ENCODE measurements at regions not wholly inside any gene's neighbourhood (a gene's known extent, or its start where the extent isn't known, plus 50 kb on each side); places are given as distances from the start of the nearest gene placed in this dataset.

DNA sequence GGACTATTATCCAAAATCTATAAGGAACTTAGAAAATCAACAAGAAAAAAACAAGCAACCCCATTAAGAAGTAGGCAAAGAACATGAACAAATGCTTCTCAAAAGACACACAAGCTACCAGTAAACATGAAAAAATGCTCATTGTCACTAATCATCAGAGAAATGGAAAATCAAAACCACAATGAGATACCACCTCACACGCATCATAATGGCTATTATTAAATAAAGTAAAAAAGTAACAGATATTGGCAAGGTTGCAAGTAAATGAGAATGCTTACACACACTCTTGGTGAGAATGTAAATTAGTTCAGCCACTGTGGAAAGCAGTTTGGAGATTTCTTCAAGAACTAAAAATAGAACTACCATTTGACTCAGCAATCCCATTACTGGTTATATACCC lies 167.0 kb upstream of the DMRTA1 start:
- no peaks in the 10 kb centered on the region for H3K36me3 ChIP-seq (ENCODE audit: insufficient read depth, low read length)
- no peaks in the 10 kb centered on the region for H3K27me3 ChIP-seq (ENCODE audit: insufficient read depth, low read length)
- Mint-ChIP-seq H3K27me3 (ENCODE audit: low read depth, unreplicated experiment) (no peaks in the 10 kb centered on the region), H3K27ac (ENCODE audit: unreplicated experiment) (peak overlapping the region; percentile 44), H3K4me1 (ENCODE audit: low read depth, unreplicated experiment) (peaks cover 23% of the 10 kb centered on the region), H3K9me3 (ENCODE audit: unreplicated experiment) (no peaks in the 10 kb centered on the region), H3K36me3 (ENCODE audit: low read depth, unreplicated experiment) (peaks cover 7% of the 10 kb centered on the region), H3K4me3 (ENCODE audit: unreplicated experiment) (no peak overlapping the region)
- FAIRE-seq (peak; percentile 5), DNase-seq (ENCODE audit: low read depth) (peak; percentile 42)
- H3K4me3 ChIP-seq (ENCODE audit: insufficient read depth, low read depth, low read length): no peak overlapping the region
- H3K4me1 ChIP-seq (ENCODE audit: insufficient read depth, low read length): no peaks in the 10 kb centered on the region
- no peaks in the 10 kb centered on the region for H4K20me1 ChIP-seq (ENCODE audit: insufficient read depth, low read length)
- TF ChIP-seq EZH2 (IDR thresholded peaks at IDR 0.05; ENCODE audit: insufficient read depth, low read length) (no peak), CTCF (IDR thresholded peaks at IDR 0.05; ENCODE audit: insufficient read depth, low read depth, low read length) (no peak)
- no peak overlapping the region for H3K27ac ChIP-seq (ENCODE audit: low read depth, low read length)
- H3K9me3 ChIP-seq (ENCODE audit: insufficient read depth, low read depth, low read length): no peaks in the 10 kb centered on the region
- no peaks in the 10 kb centered on the region for H3K79me2 ChIP-seq (ENCODE audit: insufficient read depth, low read length)
- no peak overlapping the region for H2AFZ ChIP-seq (ENCODE audit: low read depth, low read length)
- H3K4me2 ChIP-seq (ENCODE audit: low read length): no peak overlapping the region
- H3K9ac ChIP-seq (ENCODE audit: low read length): no peak overlapping the region

DNA sequence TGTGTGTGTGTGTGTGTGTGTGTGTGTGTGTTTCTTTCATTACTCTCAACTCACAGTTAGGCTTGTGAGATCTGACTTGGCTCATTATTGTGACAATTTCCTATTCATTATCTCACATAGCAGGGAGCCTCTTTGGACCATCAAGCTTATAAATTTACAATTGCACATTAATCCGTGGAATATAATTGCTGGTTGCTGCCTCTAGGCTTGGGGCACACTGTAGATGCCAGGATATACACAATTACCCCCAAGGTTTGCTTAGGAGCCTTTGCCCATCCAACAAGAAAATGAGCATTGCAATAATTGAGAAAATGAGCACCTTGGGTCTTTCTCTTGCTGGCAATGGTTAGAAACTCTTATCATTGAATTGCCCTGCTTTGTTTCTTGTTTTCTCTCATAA lies 161.6 kb upstream of the DMRTA1 start:
- no peak for FAIRE-seq
- Mint-ChIP-seq H3K36me3 (ENCODE audit: low read depth, unreplicated experiment) (peaks cover 4% of the 10 kb centered on the region), H3K9me3 (ENCODE audit: unreplicated experiment) (no peaks in the 10 kb centered on the region), H3K27ac (ENCODE audit: unreplicated experiment) (no peak overlapping the region), H3K4me1 (ENCODE audit: low read depth, unreplicated experiment) (peaks cover under 1% of the 10 kb centered on the region), H3K4me3 (ENCODE audit: unreplicated experiment) (no peak overlapping the region), H3K27me3 (ENCODE audit: low read depth, unreplicated experiment) (no peaks in the 10 kb centered on the region)
- Histone ChIP-seq H3K4me2 (ENCODE audit: low read length) (no peak overlapping the region), H3K4me3 (ENCODE audit: insufficient read depth, low read depth, low read length) (no peak overlapping the region), H3K27me3 (ENCODE audit: insufficient read depth, low read length) (no peaks in the 10 kb centered on the region), H3K79me2 (ENCODE audit: insufficient read depth, low read length) (no peaks in the 10 kb centered on the region), H2AFZ (ENCODE audit: low read depth, low read length) (no peak overlapping the region), H4K20me1 (ENCODE audit: insufficient read depth, low read length) (no peaks in the 10 kb centered on the region), H3K27ac (ENCODE audit: low read depth, low read length) (no peak overlapping the region), H3K9me3 (ENCODE audit: insufficient read depth, low read depth, low read length) (no peaks in the 10 kb centered on the region), H3K9ac (ENCODE audit: low read length) (no peak overlapping the region), H3K36me3 (ENCODE audit: insufficient read depth, low read length) (no peaks in the 10 kb centered on the region), H3K4me1 (ENCODE audit: insufficient read depth, low read length) (no peaks in the 10 kb centered on the region)
- TF ChIP-seq CTCF (IDR thresholded peaks at IDR 0.05; ENCODE audit: insufficient read depth, low read depth, low read length): no peak
- TF ChIP-seq EZH2 (IDR thresholded peaks at IDR 0.05; ENCODE audit: insufficient read depth, low read length): no peak
- DNase-seq (ENCODE audit: low read depth): no peak

- FAIRE-seq: no peak
- H3K27me3 ChIP-seq (ENCODE audit: insufficient read depth, low read length): no peaks in the 10 kb centered on the region
- Mint-ChIP-seq H3K27me3 (ENCODE audit: low read depth, unreplicated experiment) (no peaks in the 10 kb centered on the region), H3K36me3 (ENCODE audit: low read depth, unreplicated experiment) (peaks cover 4% of the 10 kb centered on the region), H3K9me3 (ENCODE audit: unreplicated experiment) (no peaks in the 10 kb centered on the region), H3K4me3 (ENCODE audit: unreplicated experiment) (no peak overlapping the region), H3K27ac (ENCODE audit: unreplicated experiment) (no peak overlapping the region), H3K4me1 (ENCODE audit: low read depth, unreplicated experiment) (no peaks in the 10 kb centered on the region)
- H3K36me3 ChIP-seq (ENCODE audit: insufficient read depth, low read length): no peaks in the 10 kb centered on the region
- H2AFZ ChIP-seq (ENCODE audit: low read depth, low read length): no peak overlapping the region
- no peak overlapping the region for H3K4me3 ChIP-seq (ENCODE audit: insufficient read depth, low read depth, low read length)
- H3K27ac ChIP-seq (ENCODE audit: low read depth, low read length): no peak overlapping the region
- no peaks in the 10 kb centered on the region for H3K79me2 ChIP-seq (ENCODE audit: insufficient read depth, low read length)
- H3K9ac ChIP-seq (ENCODE audit: low read length): no peak overlapping the region
- no peaks in the 10 kb centered on the region for H4K20me1 ChIP-seq (ENCODE audit: insufficient read depth, low read length)
- no peaks in the 10 kb centered on the region for H3K4me1 ChIP-seq (ENCODE audit: insufficient read depth, low read length)
- DNase-seq (ENCODE audit: low read depth): no peak
- TF ChIP-seq EZH2 (IDR thresholded peaks at IDR 0.05; ENCODE audit: insufficient read depth, low read length) (no peak), CTCF (IDR thresholded peaks at IDR 0.05; ENCODE audit: insufficient read depth, low read depth, low read length) (no peak)
- no peaks in the 10 kb centered on the region for H3K9me3 ChIP-seq (ENCODE audit: insufficient read depth, low read depth, low read length)
- no peak overlapping the region for H3K4me2 ChIP-seq (ENCODE audit: low read length)
Observed at GRCh38 chr9:22286661-22287060, 160.0 kb upstream of the DMRTA1 start.

All from astrocyte (in vitro differentiated cells and primary cell).